ENCODE measurements at regions not wholly inside any gene's neighbourhood (a gene's known extent, or its start where the extent isn't known, plus 50 kb on each side); places are given as distances from the start of the nearest gene placed in this dataset.

- no peaks in the 10 kb centered on the region for H3K4me1 Mint-ChIP-seq
- no peak overlapping the region for H3K27ac Mint-ChIP-seq
- intact Hi-C loops (cut with micrococcal nuclease) = no loop called here
- H3K9me3 Mint-ChIP-seq = no peaks in the 10 kb centered on the region
- ChIA-PET CTCF (no interaction called here), POLR2A (no interaction called here)
- no peaks in the 10 kb centered on the region for H3K27me3 Mint-ChIP-seq
- H3K4me3 Mint-ChIP-seq = no peak overlapping the region
- H3K36me3 Mint-ChIP-seq (ENCODE audit: low read depth) = no peaks in the 10 kb centered on the region
- DNase-seq (no peak), ATAC-seq (ENCODE audit: low read depth) (no peak)
- TF ChIP-seq, protein P1, sequence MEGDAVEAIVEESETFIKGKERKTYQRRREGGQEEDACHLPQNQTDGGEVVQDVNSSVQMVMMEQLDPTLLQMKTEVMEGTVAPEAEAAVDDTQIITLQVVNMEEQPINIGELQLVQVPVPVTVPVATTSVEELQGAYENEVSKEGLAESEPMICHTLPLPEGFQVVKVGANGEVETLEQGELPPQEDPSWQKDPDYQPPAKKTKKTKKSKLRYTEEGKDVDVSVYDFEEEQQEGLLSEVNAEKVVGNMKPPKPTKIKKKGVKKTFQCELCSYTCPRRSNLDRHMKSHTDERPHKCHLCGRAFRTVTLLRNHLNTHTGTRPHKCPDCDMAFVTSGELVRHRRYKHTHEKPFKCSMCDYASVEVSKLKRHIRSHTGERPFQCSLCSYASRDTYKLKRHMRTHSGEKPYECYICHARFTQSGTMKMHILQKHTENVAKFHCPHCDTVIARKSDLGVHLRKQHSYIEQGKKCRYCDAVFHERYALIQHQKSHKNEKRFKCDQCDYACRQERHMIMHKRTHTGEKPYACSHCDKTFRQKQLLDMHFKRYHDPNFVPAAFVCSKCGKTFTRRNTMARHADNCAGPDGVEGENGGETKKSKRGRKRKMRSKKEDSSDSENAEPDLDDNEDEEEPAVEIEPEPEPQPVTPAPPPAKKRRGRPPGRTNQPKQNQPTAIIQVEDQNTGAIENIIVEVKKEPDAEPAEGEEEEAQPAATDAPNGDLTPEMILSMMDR (IDR thresholded peaks at IDR 0.05) = no peak
Observed at GRCh38 chr1:106600626-106601025, 455.8 kb upstream of the PRMT6 start.

- no peak for ATAC-seq (ENCODE audit: low read depth)
- H3K27ac Mint-ChIP-seq = no peak overlapping the region
- no peak for DNase-seq
- no peaks in the 10 kb centered on the region for H3K36me3 Mint-ChIP-seq (ENCODE audit: low read depth)
- TF ChIP-seq, protein P1 (IDR thresholded peaks at IDR 0.05) = no peak
- no peaks in the 10 kb centered on the region for H3K9me3 Mint-ChIP-seq
- ChIA-PET CTCF (no interaction called here), POLR2A (no interaction called here)
- no peaks in the 10 kb centered on the region for H3K4me1 Mint-ChIP-seq
- no peaks in the 10 kb centered on the region for H3K27me3 Mint-ChIP-seq
- H3K4me3 Mint-ChIP-seq = no peak overlapping the region
- intact Hi-C loops (cut with micrococcal nuclease) = no loop called here
Observed at GRCh38 chr1:106603616-106604015, 452.9 kb upstream of the PRMT6 start.

GRCh38 chr1:106608841-106609240, 447.6 kb upstream of the PRMT6 start:
- Mint-ChIP-seq H3K36me3 (ENCODE audit: low read depth) (no peaks in the 10 kb centered on the region), H3K4me1 (no peaks in the 10 kb centered on the region), H3K4me3 (no peak overlapping the region), H3K27ac (no peak overlapping the region), H3K9me3 (no peaks in the 10 kb centered on the region), H3K27me3 (no peaks in the 10 kb centered on the region)
- ChIA-PET POLR2A (no interaction called here), CTCF (no interaction called here)
- no peak for DNase-seq
- intact Hi-C loops (cut with micrococcal nuclease) = no loop called here
- ATAC-seq (ENCODE audit: low read depth) = no peak
- TF ChIP-seq, protein P1 (IDR thresholded peaks at IDR 0.05) = no peak

DNA sequence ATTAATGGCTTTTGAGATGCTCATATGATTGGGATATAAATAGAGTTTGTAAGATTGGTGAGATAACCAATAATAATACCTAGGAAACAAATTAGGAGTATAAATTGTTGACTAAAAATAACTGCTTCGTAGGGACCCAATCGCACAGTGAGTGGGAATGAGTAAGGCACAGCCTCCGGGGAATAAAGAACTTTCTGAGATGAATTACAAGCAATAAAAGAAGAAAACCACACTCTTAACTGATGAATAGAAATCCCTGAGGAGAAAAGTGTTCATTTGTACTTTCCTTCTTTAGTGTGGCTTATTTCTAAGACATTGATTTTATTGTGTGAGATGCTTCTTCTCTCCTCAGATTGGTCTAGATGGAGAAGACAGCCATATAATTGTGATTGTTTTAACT, 443.4 kb upstream of the PRMT6 start:
- no peaks in the 10 kb centered on the region for H3K36me3 Mint-ChIP-seq (ENCODE audit: low read depth)
- DNase-seq (no peak), ATAC-seq (ENCODE audit: low read depth) (no peak)
- no peaks in the 10 kb centered on the region for H3K9me3 Mint-ChIP-seq
- ChIA-PET POLR2A (no interaction called here), CTCF (no interaction called here)
- intact Hi-C loops (cut with micrococcal nuclease) = no loop called here
- H3K27me3 Mint-ChIP-seq = no peaks in the 10 kb centered on the region
- H3K27ac Mint-ChIP-seq = no peak overlapping the region
- TF ChIP-seq, protein P1 (IDR thresholded peaks at IDR 0.05) = no peak
- H3K4me3 Mint-ChIP-seq = no peak overlapping the region
- no peaks in the 10 kb centered on the region for H3K4me1 Mint-ChIP-seq

DNA sequence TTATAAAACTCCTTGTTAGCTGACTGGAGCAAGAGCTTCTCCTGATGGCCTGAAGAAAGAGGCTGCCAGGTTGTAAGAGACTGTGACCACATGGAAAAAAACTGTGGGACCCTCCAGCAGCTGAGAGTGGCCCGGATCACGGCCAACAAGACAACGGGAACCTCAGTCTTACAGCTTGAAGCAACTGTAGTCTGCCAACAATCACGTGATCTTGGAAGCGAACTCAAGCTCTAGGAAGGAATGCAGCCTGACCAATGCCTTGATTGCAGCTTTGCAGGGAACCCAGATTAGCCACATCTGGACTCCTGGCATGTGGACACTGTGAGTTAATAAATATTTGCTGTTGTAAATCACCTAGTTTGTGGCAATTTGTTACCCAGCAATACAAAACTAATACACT, 442.6 kb upstream of the PRMT6 start:
- Mint-ChIP-seq H3K27me3 (no peaks in the 10 kb centered on the region), H3K27ac (no peak overlapping the region), H3K4me1 (no peaks in the 10 kb centered on the region), H3K36me3 (ENCODE audit: low read depth) (no peaks in the 10 kb centered on the region), H3K4me3 (no peak overlapping the region), H3K9me3 (no peaks in the 10 kb centered on the region)
- CTCF ChIA-PET = no interaction called here
- TF ChIP-seq, protein P1 (IDR thresholded peaks at IDR 0.05) = no peak
- intact Hi-C loops (cut with micrococcal nuclease) = no loop called here
- no peak for ATAC-seq (ENCODE audit: low read depth)
- DNase-seq = no peak
- POLR2A ChIA-PET = no interaction called here

All from activated B cell treated with CpG ODN at 0.5 μM for 24 hours (primary cell).